Prostate gland (tissue), 2 donors: ENCODE measurements at regions not wholly inside any gene's neighbourhood (a gene's known extent, or its start where the extent isn't known, plus 50 kb on each side); places are given as distances from the start of the nearest gene placed in this dataset.

Experiments
- POLR2AphosphoS5 ChIP-seq: sonication (generic); formaldehyde crosslinking; IDR thresholded peaks from one replicate; pipeline ENCODE4 v1.6.1; 2017; ENCODE audit warnings: antibody characterized with exemption
- TF ChIP-seq, protein P1 (sequence below), 4 experiments: fragments of 200-600 bp in 2 of 4; fragments of 450-650 bp in 2 of 4; sonication (generic) in 2 of 4; IDR thresholded peaks; 1 replicate in 3 of 4; 2 replicates in 1 of 4; pipeline ENCODE4 v1.5.1; 2016 to 2019; ENCODE audit warnings: antibody characterized with exemption in 4 of 4, mild to moderate bottlenecking in 2 of 4, moderate library complexity in 2 of 4

DNA sequence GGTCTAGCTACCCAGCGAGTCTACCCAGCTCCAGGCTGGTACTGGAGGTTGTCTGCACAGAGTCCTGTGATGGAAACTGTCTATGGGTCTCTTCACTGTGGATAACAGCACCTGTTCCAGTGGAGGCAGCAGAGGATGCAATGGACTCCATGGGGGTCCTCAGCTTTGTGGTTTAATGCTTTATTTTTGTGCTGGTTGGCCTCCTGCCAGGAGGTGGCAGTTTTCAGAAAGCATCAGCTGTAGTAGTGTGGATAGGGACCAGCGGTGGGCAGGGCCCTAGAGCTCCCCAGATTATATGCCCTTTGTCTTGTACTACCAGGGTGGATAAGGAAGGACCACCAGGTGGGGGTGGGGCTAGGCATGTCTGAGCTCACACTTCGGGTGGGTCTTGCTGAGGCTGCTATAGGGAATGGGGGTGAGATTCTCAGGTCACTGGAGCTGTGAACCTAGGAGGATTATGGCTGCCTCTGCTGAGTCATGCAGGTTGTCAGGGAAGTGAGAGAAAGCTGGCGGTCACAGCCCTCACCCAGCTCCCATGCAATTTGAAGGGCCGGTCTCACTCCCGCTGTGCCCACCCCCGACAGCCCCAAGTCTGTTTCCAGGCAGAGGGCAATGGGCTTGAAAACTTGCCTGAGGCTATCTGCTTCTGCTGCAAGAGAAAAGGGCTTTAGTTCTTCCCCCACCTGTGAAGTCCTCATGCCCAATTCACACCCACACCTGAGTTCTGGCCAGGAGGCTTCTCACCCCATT, 397.1 kb downstream of the TLE1 start:
- TF ChIP-seq, protein P1, sequence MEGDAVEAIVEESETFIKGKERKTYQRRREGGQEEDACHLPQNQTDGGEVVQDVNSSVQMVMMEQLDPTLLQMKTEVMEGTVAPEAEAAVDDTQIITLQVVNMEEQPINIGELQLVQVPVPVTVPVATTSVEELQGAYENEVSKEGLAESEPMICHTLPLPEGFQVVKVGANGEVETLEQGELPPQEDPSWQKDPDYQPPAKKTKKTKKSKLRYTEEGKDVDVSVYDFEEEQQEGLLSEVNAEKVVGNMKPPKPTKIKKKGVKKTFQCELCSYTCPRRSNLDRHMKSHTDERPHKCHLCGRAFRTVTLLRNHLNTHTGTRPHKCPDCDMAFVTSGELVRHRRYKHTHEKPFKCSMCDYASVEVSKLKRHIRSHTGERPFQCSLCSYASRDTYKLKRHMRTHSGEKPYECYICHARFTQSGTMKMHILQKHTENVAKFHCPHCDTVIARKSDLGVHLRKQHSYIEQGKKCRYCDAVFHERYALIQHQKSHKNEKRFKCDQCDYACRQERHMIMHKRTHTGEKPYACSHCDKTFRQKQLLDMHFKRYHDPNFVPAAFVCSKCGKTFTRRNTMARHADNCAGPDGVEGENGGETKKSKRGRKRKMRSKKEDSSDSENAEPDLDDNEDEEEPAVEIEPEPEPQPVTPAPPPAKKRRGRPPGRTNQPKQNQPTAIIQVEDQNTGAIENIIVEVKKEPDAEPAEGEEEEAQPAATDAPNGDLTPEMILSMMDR (IDR thresholded peaks at IDR 0.05): no peak
- no peak for TF ChIP-seq POLR2AphosphoS5
